Upper lobe of left lung (tissue), 4 donors: ENCODE measurements at regions not wholly inside any gene's neighbourhood (a gene's known extent, or its start where the extent isn't known, plus 50 kb on each side); places are given as distances from the start of the nearest gene placed in this dataset.

Experiments
- EP300 ChIP-seq, 4 donors: sonication (generic); formaldehyde crosslinking; IDR thresholded peaks; one replicate each; pipeline ENCODE4 v1.5.1; 2017; ENCODE audit warnings: antibody characterized with exemption in 4 of 4, control low read depth in 2 of 4
- POLR2A ChIP-seq, 4 donors: fragments of 450-650 bp; IDR thresholded peaks; one replicate each; pipeline ENCODE4 v1.5.1; 2016 to 2017; ENCODE audit warnings: antibody characterized with exemption in 4 of 4, mild to moderate bottlenecking in 2 of 4
- POLR2AphosphoS5 ChIP-seq, 2 donors: sonication (generic); formaldehyde crosslinking; IDR thresholded peaks; one replicate each; pipeline ENCODE4 v1.5.1; 2017; ENCODE audit warnings: antibody characterized with exemption in 2 of 2

DNA sequence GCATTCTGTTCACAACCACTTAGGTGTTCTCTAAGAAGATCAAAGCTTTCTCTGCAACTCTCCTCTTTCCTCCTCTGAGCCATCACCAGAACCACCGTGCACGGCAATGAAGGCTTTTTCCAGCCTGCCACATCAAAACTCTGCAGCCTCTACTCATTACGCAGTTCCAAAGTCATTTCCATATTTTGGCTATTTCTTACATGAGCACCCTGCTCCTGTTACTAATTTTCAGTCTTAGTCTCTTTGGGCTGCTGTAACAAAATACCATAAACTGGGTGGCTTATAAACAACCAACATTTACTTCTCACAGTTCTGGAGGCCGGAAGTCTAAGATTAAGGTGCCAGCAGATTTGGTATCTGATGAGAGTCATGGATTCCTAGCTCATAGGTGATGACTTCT is 70.4 kb upstream of the THBS2 start:
- TF ChIP-seq POLR2A (IDR thresholded peaks at IDR 0.05): no peak
- no peak for TF ChIP-seq EP300 (IDR thresholded peaks at IDR 0.05)
- no peak for TF ChIP-seq POLR2AphosphoS5 (IDR thresholded peaks at IDR 0.05)
